Middle frontal gyrus (tissue), 1 donor: ENCODE measurements at regions not wholly inside any gene's neighbourhood (a gene's known extent, or its start where the extent isn't known, plus 50 kb on each side); places are given as distances from the start of the nearest gene placed in this dataset.

Source experiments
- DNase-seq: peaks from one replicate; pipeline ENCODE4 v3.0.0-alpha.2; 2015; ENCODE audit warnings: low spot score; ENCODE audit errors: extremely low spot score

- no peak for DNase-seq
Measured at GRCh38 chr6:6836609-6837406, 248.3 kb downstream of the LY86 start.

GRCh38 chr6:6837541-6838080 lies 249.1 kb downstream of the LY86 start:
- DNase-seq: no peak

- no peak for DNase-seq
Measured at GRCh38 chr6:6840831-6841291, 252.3 kb downstream of the LY86 start.

DNA sequence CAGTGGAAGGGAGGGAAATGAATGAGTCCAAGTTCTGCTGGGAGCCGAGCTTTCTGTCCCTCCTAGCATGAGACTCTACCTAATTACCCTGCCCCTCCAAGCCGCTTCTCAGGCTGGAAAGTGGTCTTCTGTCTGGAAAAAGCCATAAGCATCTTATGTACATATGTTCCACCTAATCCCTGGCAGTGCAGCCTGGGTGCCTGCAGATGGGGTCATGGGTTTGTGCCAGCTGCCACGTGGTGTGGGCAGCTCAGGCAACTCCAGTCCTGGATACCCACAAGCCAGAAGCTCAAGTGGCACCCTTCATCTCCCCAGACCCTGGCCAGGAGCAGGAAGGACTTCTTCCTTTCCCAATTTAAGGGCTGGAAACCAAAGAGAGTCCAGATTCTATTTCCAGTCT lies 253.1 kb downstream of the LY86 start:
- no peak for DNase-seq

DNA sequence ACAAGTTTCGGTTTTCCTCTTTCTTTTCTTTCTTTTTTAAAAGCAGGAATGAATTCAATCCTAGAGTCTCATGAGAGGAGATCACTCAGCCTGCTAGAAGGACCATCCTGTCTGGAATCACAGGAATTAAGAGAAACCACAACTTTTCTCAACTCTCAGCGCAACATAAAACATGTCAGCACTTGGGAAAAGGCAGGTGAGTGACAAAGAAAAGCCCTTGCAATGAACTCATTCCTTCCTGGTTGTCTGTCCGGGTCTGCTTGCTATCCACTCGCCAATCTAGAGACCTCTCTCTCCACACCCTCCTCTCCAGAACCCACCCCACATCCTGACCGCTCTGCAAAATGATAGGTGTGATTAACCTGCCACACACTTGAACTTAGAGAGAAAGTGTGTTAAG lies 253.8 kb downstream of the LY86 start:
- no peak for DNase-seq

DNA sequence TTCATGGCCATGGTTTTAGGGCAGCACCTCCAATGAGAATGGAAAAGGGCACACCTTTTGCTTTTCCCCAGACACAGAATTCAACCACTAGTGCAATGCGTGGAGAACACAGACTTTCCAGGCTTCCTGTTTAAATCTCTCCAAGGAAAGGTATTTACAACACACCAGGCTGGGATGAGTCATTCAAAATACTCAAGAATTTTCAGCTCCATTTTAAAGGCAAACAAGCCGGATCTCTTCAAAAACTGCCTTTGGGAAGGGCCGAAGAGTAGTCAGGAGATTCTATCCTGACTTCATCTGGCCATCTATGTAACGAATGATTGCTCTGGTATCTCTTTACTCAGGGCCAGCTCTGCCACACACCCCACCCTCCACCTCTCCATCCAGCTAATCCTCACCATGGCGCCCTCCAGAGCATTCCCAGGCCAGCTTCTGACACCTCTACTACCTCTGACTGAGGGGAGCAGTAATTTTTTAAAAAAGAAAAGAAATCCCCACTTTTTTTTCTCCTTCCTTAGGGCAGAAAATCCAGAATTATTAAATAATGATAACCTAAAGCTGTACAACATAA lies 254.6 kb downstream of the LY86 start:
- no peak for DNase-seq

DNA sequence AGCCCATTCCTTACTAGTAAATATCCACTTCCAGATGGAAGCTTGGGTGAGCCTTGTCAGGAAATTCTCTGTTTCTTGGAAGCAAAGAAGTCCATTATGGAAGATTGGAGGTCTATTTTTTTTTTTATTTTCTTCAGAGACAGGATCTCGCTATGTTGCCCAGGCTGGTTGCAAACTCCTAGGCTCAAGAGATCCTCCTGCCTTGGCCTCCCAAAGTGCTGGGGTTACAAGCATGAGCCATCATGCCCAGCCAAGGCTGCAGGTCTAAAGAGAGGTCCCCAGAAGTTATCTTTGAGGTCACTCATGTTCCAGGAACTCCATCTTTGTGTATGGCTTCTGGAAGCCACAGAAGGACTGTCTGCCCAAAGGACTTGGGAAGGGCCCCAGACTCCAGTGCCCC lies 255.3 kb downstream of the LY86 start:
- no peak for DNase-seq

DNA sequence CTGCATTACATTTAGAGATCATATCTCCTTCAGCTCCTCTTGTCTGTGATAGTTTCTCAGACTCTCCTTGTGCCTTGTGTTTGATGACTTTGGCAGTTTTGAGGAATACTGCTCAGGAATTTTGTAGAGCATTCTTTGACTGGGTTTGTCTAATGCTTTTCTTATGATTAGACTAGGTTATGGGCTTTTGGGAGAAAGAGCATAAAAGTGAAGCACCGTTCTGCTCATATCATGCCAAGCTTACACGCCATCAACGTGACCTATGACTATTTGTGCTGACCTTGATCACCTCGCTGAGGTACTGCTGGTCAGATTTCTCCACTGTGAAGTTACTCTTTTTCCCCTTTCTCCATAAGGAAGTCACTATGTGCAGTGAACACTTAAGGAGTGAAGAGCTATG lies 256.0 kb downstream of the LY86 start:
- DNase-seq: no peak

GRCh38 chr6:6845603-6846002 lies 257.1 kb downstream of the LY86 start:
- no peak for DNase-seq

GRCh38 chr6:6847591-6847990 lies 259.1 kb downstream of the LY86 start:
- DNase-seq: no peak

DNA sequence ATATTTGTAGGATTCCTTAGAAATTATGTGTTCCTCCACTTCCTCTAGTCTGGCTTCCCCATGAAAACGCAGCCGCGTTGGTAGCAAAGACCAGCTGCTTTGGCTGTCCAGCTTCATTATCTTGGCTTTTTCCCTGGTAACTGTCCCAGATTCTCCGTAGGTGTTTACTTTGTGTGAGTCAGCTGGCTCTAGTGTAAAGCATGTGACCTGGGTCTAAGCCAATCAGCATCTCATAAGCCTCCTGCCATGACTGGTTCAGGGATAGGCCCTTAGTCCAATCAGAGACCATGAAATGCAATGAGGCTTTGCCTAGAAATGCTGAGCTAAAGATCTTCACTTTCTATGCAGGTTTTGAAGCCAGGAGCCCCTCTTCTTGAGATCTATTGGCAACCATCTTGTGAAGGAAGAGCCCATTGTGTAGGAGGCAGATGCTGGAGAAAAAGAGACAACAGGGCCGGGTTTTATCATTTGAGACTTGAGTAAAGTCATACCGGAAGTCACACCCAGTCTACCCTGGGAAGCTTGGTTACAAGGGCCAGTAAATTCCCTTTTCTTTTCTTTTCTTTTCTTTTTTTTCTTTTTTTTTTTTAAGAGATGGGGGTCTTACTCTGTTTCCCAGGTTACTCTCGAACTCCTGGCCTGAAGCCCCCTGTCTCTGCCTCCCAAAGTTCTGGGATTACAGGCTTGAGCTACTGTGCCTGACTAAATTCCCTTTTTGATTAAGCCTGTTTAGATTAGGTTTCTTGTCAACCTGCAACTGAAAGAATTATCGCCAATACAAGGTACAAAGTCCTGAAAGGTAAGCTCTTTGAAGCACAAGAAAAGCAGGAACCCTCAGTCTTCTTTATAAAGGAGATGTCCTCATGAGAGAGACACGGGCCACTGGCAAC lies 256.5 kb upstream of the RREB1 start:
- peak; percentile 47 for DNase-seq

DNA sequence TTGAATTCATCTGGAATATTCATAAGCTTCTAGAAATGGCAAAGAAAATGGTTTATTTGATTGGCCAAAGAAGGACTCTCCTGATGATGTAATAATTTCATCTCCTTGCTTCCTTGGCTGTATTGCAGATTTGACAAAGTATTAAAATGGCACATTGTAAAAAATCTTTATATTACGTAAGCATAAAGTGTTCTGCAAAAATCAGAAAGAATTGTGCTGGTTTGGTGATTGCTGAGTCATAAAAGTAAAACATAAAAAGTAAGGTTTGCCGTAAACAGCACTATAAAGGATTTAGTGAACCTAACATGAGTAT lies 255.9 kb upstream of the RREB1 start:
- DNase-seq: no peak

GRCh38 chr6:6856538-6857523 lies 250.9 kb upstream of the RREB1 start:
- no peak for DNase-seq

DNA sequence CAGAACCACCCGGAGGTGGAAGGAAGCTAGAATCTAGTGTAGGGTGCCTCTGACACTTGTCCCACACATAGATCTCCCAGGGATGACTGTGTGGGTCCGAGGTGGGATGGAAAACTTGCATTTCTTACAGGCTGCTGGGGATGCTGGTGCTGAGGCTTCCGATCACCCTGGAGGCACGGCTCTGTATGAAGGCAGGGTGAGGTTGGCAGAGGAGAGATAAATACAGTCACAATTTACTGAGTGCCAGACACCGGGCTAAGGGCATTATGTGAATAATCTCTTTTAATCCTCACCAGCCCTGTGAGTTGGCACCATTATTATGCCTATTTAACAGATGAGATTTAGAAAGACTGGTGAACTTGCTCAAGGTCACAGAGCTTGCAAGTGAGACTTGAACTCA lies 250.2 kb upstream of the RREB1 start:
- no peak for DNase-seq

DNA sequence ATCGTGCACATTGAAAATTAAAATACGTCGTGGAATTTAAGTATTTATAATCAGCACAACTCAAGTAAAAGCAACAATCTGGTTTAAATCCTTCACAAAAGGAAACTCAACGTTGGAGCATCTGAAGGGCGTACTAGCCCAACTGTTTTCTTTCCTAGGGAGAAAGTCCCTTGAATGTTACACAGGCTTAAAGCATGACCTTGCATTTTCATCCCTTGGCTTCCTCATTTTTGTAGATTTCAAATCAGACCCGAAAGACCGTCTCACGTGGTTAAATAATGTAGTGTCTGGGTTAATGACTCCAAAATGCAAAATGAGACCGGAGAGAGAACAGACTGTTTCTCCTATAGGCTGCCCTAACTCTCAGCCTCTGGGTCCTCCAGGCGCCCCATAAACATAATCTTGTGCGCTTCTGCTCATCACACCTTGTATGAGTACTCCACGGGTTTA lies 249.2 kb upstream of the RREB1 start:
- no peak for DNase-seq

DNA sequence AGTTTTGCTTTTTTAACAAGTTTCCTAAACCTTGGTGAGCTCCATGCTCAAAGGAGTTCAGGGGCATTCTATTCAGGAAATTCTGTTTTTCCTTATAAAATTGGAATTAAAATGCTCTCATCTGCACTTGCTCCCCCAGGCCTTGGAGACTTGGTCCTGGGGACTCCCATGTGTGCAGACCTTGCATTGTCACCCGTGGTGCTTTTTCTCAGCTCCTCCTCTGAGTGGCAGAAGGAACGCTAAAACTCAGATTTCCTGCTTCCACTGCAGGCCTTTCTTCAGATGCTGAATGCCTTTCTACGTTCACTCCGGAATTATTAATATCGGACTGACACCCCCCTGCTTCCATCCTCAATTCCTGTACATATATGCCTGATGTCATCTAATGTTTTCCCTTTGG lies 248.7 kb upstream of the RREB1 start:
- no peak for DNase-seq

DNA sequence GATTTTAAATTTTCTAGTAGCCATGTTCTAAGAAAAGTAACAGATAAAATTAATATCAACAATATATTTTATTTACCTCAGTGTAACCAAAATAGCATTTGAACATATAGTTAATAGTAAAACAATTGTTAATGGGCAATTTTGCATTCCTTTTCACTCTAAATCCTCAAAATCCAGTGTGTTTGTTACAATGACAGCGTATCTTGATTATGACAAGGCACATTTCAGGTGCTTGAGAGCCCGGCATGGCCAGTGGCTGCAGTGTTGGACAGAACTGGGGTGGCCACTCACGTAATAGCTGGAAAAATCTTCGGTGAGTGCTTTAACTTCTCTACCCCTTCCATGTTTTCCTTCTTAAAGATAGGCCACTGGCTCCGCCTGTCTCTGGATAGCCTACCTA lies 248.0 kb upstream of the RREB1 start:
- no peak for DNase-seq

DNA sequence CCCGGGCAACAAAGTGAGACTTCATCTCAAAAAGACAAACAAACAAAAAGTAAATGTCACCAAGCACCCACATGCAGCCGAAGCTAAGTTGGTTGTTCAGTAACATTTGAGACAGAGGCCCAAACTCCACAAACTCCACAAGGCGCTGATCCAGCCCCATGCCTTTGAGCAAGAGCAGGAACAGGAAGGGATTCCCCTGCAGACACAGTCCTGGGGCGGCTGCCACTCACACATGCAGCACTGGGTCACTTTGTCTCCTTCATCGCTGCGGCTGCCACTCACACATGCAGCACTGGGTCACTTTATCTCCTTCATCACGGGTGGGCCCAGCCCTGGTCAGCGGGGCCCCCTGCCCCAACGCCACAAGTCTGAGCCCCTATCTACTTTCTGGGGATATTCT lies 246.9 kb upstream of the RREB1 start:
- DNase-seq: no peak

DNA sequence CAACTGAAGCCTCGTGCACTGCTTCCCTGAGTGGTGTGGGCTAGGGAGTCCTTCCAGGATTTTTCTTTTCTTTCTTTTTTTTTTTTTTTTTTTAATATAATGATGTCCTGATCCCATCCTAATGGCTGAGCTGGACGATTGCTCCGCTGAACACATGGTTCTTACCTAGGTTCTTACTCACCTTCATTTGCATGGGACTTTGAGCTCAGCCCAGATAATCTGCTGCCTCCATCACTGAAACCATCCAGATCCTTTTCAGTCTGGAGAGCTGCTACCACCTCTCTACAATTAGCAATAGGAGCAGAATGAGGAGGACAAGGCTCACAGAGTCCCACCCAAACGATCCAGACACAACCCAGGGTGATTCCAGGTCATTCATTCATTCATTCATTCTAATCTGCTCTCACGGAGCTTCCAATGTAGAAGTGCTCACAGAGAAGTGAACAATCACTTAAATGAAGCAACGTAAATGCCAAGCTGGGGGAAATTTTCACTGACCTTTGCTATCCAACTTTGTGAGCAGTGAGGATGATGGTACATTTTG lies 246.3 kb upstream of the RREB1 start:
- no peak for DNase-seq

- DNase-seq: no peak
Measured at GRCh38 chr6:6861995-6862394, 245.8 kb upstream of the RREB1 start.
